H1 (cell line): ENCODE measurements at regions not wholly inside any gene's neighbourhood (a gene's known extent, or its start where the extent isn't known, plus 50 kb on each side); places are given as distances from the start of the nearest gene placed in this dataset.

Source experiments
- GTF2F1 ChIP-seq: IDR thresholded peaks from 2 replicates; pipeline ENCODE4 v1.6.1; 2012; ENCODE audit warnings: low read depth, low read length, improper control_type of control experiment, borderline replicate concordance
- POLR2AphosphoS5 ChIP-seq: IDR thresholded peaks from 2 replicates; pipeline ENCODE4 v1.6.1; 2011; ENCODE audit warnings: low read depth, low read length
- SP1 ChIP-seq: IDR thresholded peaks from 2 replicates; pipeline ENCODE4 v1.6.1; 2011; ENCODE audit warnings: low read depth, low read length
- TF ChIP-seq, protein P1 (sequence below): IDR thresholded peaks from 2 replicates; pipeline ENCODE4 v1.6.1; 2011; ENCODE audit warnings: low read depth, mild to moderate bottlenecking, low read length; ENCODE audit not compliant: insufficient read depth

DNA sequence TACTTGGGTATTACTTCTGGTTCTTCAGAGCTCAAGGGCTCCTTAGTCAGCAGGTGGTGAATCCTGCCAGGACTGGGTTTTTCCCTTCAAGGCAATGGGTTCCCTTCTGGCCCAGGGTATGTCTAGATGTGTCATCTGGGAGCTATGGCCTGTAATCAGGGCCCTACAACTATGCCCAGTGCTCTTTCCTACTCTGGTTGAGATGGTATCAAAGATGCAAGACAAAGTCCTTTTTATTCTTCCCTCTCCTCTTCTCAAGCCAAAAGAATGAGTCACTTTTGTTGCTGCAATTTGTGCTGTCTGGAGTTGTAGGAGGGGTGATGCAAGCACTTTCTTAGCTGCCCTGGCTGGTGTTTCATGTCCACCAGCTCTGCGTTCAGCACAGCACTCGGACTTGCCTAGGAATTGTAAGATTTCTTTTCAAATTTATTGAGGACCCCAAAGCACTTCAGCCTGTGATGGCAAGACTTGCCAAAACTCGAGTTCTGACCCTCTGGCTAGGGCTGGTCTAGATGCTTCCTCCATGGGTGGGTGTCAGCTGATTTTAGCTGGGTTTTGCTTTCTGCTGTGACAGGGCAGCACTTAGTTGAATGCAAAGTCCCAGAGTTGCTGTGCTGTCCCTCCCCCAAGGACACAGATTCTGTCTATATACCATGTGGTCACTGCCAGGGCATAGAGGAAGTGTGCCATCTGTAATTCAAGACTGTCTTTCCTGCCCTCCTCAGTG lies 129.2 kb upstream of the CBLB start:
- TF ChIP-seq, protein P1, sequence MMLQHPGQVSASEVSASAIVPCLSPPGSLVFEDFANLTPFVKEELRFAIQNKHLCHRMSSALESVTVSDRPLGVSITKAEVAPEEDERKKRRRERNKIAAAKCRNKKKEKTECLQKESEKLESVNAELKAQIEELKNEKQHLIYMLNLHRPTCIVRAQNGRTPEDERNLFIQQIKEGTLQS = no peak
- TF ChIP-seq SP1 (no peak), POLR2AphosphoS5 (no peak), GTF2F1 (no peak)
